ENCODE measurements at regions not wholly inside any gene's neighbourhood (a gene's known extent, or its start where the extent isn't known, plus 50 kb on each side); places are given as distances from the start of the nearest gene placed in this dataset.

DNA sequence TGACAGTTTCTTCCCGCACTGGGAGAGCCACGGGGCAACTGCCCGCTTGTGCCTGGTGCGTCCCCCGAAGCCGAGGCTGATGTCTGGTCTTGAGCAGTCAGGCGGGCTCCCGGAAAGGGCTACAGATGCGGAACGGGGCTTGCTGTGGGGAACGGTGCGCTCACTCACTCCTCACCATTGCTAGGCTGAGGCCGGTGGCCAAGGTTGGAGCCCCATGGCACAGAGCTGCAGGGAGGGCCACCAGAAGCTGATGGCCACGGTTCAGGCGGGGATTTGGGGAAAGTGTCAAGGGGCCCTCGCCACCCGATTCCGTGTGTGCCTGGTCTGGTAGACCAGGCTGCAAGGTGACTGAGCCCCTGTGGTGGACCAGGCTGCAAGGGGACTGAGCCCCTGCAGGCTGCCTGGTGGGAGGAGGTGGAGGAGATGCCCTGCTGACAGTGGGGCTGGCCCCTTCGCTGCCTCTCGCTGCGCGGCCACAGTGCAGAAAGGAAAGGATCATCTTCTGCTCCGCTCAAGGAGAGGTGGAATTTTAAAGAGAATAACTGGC lies 1315.8 kb downstream of the BRD1 start:
- ATAC-seq (no peak), DNase-seq (peak in 1 of 4 donors; percentile 66)
- Histone ChIP-seq H3K9me3 (no peaks in the 10 kb centered on the region), H3K4me1 (no peaks in the 10 kb centered on the region), H3K27ac (no peak overlapping the region), H3K27me3 (no peaks in the 10 kb centered on the region), H3K4me3 (no peak overlapping the region), H3K36me3 (no peaks in the 10 kb centered on the region)
- TF ChIP-seq, protein P1, sequence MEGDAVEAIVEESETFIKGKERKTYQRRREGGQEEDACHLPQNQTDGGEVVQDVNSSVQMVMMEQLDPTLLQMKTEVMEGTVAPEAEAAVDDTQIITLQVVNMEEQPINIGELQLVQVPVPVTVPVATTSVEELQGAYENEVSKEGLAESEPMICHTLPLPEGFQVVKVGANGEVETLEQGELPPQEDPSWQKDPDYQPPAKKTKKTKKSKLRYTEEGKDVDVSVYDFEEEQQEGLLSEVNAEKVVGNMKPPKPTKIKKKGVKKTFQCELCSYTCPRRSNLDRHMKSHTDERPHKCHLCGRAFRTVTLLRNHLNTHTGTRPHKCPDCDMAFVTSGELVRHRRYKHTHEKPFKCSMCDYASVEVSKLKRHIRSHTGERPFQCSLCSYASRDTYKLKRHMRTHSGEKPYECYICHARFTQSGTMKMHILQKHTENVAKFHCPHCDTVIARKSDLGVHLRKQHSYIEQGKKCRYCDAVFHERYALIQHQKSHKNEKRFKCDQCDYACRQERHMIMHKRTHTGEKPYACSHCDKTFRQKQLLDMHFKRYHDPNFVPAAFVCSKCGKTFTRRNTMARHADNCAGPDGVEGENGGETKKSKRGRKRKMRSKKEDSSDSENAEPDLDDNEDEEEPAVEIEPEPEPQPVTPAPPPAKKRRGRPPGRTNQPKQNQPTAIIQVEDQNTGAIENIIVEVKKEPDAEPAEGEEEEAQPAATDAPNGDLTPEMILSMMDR (IDR thresholded peaks at IDR 0.05), result no peak
- intact Hi-C loops (cut with DNase I), result no loop called here

DNA sequence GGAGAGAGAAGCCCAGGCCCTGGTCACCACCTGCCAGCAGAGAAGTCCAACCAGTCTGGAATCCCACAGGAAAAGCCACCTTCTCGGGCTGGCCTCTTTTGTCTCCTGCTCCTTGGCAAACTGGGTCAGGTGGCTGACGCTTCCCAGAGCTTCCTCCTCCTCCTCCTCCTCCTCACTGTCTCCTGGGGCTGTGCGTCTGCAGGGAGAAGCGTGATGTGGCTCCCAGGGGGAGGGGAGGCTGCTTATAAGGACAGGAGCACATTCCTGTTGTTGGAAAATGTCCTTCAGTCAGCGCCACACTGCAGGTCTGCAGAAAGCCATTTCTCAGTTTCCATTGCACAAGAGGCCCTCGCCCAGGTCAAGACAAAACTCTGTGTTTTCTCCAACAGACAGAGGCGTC lies 1316.5 kb downstream of the BRD1 start:
- Histone ChIP-seq H3K27ac (no peak overlapping the region), H3K4me3 (no peak overlapping the region), H3K4me1 (no peaks in the 10 kb centered on the region), H3K27me3 (no peaks in the 10 kb centered on the region), H3K36me3 (no peaks in the 10 kb centered on the region), H3K9me3 (no peaks in the 10 kb centered on the region)
- DNase-seq (peak in 1 of 4 donors; percentile 26), ATAC-seq (no peak)
- TF ChIP-seq, protein P1 (IDR thresholded peaks at IDR 0.05), result no peak
- intact Hi-C loops (cut with DNase I), result no loop called here

DNA sequence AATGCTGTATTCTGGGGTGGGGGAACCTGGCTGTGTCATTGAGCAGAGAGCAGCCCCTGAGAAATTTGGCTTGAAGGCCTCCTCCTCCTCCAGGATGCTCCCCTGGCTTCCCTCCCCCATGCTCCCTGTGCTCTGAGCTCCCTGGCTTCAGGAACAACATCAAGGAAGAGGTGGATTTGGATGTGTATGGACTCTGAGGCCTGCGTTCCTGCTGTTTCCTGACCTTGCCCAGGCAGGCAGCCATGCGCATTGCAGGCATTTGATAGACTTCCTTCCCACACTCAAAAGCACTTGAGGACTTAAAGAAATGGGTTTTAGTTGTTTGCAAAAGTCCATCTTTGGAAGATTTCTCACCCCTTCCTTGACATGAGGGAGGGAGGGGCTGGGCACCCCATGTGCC lies 1317.1 kb downstream of the BRD1 start:
- DNase-seq, result peak in 1 of 4 donors; percentile 15
- TF ChIP-seq, protein P1 (IDR thresholded peaks at IDR 0.05), result no peak
- intact Hi-C loops (cut with DNase I), result no loop called here
- Histone ChIP-seq H3K9me3 (no peaks in the 10 kb centered on the region), H3K27ac (no peak overlapping the region), H3K27me3 (no peaks in the 10 kb centered on the region), H3K4me1 (no peaks in the 10 kb centered on the region), H3K4me3 (no peak overlapping the region), H3K36me3 (no peaks in the 10 kb centered on the region)
- no peak for ATAC-seq

DNA sequence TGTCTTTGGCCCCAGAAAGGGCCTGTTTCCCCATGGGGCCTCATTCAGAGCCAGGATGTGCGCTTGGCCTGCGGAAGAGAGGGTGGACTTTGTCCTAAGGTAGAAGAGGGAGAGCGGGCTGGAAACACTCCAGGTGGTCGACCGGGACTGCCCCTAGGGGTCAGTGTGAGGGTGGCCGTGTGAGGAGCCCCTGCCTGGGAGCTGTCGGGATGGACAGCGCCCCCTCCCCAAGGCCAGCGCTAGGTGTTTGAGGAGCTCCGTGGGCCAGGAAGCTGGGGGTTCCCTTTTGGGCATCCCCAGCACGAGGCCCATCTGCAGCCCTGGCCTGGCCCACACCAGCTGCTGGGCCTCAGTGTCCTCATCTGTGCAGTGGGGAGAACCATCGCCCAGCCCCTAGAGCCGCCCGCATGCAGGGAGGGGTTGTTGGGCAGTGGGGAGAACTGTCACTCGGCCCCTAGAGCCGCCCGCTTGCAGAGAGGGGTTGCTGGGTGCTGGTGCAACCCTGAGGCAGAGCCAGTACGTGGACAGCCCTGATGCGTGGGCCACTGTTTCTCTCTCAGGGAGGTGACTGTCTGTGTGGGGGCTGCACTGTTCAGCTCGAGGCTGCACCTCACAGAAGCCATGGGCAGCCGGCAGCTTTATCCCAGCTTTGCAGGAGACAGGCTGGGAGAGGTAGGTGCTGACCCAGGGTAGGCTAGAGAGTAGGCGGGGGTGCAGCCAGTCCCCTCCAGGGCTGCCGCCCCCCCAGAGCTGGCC lies 1319.9 kb downstream of the BRD1 start:
- no peaks in the 10 kb centered on the region for H3K9me3 ChIP-seq
- peak in 1 of 4 donors; percentile 64 for DNase-seq
- no peaks in the 10 kb centered on the region for H3K27me3 ChIP-seq
- H3K4me3 ChIP-seq, result no peak overlapping the region
- intact Hi-C loops (cut with DNase I), result no loop called here
- ATAC-seq, result no peak
- no peaks in the 10 kb centered on the region for H3K4me1 ChIP-seq
- TF ChIP-seq, protein P1 (IDR thresholded peaks at IDR 0.05), result no peak
- H3K36me3 ChIP-seq, result no peaks in the 10 kb centered on the region
- no peak overlapping the region for H3K27ac ChIP-seq

DNA sequence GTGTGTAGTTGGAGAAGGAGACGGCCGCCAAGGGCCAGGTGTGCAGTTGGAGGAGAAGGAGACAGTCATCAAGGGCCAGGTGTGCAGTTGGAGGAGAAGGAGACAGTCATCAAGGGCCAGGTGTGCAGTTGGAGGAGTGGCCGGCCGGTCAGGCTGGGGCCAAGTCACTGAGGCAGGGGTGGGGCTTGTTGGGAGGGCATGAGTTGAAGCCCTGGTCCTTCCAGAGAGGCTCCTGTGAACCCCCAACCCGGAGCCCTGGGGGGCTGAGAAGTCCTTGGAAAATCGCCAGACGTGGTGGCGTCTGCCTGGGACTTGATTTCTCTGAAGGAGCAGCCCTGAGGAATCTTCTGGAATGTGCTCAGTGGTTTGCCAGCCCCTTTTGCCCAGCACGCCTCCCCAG lies 1320.5 kb downstream of the BRD1 start:
- no peak overlapping the region for H3K27ac ChIP-seq
- TF ChIP-seq, protein P1 (IDR thresholded peaks at IDR 0.05), result no peak
- H3K36me3 ChIP-seq, result no peaks in the 10 kb centered on the region
- H3K9me3 ChIP-seq, result no peaks in the 10 kb centered on the region
- ATAC-seq (no peak), DNase-seq (peak in 1 of 4 donors; percentile 51)
- H3K4me3 ChIP-seq, result no peak overlapping the region
- intact Hi-C loops (cut with DNase I), result no loop called here
- no peaks in the 10 kb centered on the region for H3K4me1 ChIP-seq
- no peaks in the 10 kb centered on the region for H3K27me3 ChIP-seq

All from left lung (tissue), 4 donors.